ENCODE measurements at regions not wholly inside any gene's neighbourhood (a gene's known extent, or its start where the extent isn't known, plus 50 kb on each side); places are given as distances from the start of the nearest gene placed in this dataset.

DNA sequence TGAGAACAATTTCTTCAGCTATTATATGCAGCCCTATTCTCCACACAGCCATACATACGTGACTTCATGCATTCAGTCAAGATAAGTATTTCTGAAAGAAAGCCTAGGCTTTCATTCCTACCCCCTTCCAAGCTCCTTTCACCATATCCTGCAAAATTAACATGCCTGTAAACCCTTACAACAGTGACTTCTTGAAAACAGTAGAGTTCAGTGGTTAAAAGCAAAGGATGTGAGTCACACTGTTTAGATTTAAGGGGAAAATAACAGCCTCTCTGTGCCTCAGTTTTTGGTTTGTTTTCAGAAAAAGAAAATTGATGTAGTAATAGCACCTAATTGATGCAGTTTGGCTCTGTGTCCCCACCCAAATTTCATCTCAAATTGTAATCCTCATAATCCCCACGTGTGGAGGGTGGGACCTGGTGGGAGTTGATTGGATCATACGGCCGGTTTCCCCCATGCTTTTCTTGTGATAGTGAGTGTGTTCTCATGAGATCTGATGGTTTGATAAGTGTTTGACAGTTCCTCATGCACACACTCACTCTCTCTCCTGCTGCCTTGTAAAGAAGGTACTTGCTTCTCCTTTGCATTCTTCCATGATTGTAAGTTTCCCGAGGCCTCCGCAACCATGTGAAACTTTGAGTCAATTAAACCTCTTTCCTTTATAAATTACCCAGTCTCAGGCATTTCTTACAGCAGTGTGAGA lies 264.8 kb downstream of the CETN3 start:
- TF ChIP-seq, protein P1, sequence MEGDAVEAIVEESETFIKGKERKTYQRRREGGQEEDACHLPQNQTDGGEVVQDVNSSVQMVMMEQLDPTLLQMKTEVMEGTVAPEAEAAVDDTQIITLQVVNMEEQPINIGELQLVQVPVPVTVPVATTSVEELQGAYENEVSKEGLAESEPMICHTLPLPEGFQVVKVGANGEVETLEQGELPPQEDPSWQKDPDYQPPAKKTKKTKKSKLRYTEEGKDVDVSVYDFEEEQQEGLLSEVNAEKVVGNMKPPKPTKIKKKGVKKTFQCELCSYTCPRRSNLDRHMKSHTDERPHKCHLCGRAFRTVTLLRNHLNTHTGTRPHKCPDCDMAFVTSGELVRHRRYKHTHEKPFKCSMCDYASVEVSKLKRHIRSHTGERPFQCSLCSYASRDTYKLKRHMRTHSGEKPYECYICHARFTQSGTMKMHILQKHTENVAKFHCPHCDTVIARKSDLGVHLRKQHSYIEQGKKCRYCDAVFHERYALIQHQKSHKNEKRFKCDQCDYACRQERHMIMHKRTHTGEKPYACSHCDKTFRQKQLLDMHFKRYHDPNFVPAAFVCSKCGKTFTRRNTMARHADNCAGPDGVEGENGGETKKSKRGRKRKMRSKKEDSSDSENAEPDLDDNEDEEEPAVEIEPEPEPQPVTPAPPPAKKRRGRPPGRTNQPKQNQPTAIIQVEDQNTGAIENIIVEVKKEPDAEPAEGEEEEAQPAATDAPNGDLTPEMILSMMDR (IDR thresholded peaks at IDR 0.05) = no peak
- no peak for TF ChIP-seq POLR2A (IDR thresholded peaks at IDR 0.05)
